HS-27A (cell line): ENCODE measurements at regions not wholly inside any gene's neighbourhood (a gene's known extent, or its start where the extent isn't known, plus 50 kb on each side); places are given as distances from the start of the nearest gene placed in this dataset.

Experiments
- DNase-seq: peaks from one replicate; pipeline ENCODE4 v3.0.0-alpha.2; 2012; ENCODE audit warnings: low read depth, missing footprints

DNA sequence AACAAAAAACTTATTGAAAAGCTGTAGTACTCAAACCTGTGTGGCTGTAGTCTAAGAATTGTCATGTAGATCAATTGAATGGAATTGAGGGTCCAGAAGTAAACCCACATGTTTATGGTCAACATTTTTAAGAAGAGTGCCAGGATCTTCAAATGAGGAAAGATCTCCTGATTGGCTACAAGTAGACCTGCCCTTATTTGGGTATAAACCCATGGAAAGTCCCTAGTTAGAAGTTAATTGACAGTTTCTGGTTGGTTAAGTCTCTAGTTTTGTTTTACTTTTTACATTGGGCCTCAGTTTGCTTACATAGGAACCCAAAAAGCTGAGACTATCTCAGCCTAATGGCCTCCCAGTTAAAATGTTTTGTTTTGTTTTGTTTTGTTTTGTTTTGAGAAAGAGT, 91.9 kb upstream of the RESF1 start:
- no peak for DNase-seq

DNA sequence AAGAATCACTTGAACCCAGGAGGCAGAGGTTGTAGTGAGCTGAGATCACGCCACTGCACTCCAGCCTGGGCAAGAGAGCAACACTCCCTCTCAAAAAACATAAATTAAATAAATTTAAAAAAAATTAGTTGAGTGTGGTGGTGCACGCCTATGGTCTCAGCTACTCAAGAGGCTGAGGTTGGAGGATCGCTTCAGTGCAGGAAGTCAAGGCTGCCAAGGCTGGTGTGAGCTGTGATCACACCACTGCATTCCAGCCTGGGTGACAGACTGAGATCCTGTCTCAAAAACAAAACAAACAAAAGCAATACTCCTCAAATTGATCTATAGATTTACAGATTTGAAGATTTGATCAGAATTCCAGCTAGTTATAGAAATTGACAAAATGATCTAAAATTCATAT, 92.7 kb upstream of the RESF1 start:
- no peak for DNase-seq

DNA sequence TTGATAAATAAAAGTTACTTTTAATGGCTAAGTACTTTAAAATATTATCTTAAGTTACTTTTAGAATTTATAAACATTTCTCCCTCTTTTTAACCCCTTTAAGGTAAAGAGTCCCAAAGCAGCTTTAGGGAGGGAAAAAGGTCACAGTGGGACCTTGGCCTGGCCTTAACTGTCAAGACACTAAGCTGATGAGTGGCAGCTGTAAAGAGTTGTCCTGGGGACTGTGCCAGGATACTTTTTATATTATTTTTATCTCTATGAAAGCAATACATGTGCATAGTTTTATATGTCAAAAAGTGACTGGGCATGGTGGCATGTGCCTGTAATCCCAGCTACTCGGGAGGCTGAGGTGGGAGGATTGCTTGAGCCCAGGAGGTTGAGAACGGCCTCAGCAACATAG, 94.2 kb upstream of the RESF1 start:
- no peak for DNase-seq

DNA sequence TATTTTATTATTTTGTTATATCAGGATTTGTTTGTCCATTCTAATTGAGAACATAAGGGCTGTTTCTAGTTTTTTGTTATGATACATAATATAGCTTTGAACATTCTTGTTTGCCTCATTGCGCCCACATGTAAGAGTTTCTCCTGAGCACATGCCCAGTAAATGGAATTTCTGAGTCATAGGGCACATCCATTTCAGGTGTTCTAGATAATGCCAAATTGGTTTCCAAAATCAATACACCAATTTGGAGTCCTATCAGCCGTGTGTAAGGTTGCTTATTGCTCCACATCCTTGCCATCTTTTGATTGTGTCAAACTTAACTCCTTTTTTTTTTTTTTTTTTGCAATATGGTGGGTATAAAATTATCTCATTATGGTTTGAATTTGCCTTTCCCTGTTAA, 97.9 kb upstream of the RESF1 start:
- DNase-seq = no peak

DNA sequence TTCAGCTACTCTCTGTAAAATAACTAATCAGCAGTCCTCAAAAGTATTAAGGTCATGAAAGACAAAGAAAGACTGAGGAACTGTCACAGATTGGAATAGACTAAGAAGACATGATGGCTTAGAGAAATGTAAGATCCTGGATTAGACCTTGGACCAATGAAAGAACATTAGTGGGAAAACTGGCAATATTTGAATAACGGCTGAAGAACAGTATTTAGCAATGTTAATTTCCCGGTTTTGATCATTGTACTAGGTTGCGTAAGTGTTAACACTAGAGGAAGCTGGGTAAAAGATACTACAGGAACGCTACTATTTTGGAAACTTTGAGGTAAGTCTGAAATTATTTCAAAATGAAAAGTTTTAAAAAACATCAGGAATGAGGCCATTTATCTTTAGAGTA, 98.8 kb upstream of the RESF1 start:
- no peak for DNase-seq

DNA sequence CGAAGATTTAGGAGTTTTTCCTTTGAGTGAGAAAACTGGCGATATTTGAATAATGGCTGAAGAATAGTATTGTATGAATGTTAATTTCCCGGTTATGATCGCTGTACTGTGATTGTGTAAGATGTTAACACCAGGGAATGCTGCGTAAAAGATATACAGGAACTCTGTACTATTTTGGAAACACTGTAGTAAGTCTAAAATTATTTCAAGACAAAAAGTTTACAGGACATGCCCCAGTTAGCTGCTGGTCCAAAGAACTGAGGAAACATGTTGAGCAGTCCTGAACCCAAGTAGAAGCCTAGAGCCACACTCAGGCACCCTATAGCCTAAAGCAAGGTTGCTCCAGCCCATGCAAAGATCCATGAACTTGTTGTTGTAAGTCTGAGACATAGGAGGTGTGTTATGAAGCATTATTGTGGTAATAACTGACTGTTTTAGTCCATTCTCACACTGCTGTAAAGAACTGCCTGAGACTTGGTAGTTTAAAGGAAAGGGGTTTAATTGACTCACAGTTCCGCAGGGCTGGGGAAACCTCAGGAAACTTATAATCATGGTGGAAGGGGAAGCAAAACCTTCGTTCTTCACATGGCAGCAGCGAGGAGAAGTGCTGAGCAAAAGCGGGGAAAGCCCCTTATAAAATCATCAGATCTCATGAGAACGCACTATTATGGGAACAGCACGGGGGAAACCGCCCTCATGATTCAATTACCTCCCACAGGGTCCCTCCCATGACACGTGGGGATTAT, 99.8 kb upstream of the RESF1 start:
- DNase-seq = no peak

DNA sequence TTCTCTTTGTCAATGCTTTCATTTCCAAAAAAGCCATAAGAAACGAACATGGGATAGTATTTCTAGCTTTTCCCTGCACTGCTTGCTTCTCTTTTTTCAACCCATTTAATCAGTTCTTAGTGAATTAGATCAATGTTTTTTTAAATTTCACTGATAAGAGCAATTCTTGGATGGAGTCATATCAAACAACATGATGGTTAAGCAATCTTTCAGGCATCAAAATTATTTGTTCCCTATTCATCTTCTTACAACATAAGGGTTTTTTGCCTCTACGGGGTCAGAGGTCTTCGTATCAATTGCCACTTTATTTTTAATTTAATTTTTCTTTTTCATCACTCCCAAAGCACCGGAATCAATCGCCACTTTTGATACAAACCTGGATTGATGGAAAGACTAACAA, 103.8 kb upstream of the RESF1 start:
- no peak for DNase-seq

DNA sequence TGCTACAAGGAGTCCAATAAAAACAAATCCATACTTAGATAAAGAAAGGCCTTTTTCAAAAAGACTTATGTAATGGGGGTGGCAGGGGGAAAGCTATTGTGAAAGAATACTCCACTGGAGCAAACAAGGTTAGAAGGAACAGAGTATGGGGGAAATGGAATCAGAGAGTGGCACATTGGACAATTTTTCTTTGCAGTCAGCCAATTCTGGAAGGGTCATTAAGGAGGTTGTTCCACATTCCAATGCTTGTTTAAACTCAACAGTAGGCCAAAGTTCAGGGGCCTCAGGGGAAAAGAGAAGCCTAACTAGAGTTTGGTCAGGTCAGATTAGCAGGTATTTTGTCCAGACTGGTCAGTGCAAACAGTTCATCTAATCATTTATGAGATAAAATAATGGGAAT, 105.2 kb upstream of the RESF1 start:
- DNase-seq = no peak

DNA sequence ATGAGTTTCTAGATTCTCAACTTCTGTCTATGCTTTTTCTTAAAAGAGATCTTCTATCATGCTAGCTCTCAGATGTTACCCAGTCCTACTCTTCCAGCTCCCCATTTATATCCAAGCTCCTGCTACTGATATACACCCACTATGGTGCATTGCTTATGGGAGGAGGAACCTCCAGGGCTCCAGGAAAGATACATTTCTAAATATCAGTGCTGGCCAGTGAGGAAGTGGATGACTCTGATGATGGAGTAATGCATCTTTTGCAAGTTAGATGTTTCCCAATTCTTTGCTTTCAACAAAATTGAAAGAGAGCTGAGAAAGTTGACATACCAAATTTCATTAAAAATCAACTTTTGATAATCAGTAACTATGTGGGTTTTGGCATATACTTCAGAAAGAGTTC, 105.7 kb upstream of the RESF1 start:
- DNase-seq = no peak

DNA sequence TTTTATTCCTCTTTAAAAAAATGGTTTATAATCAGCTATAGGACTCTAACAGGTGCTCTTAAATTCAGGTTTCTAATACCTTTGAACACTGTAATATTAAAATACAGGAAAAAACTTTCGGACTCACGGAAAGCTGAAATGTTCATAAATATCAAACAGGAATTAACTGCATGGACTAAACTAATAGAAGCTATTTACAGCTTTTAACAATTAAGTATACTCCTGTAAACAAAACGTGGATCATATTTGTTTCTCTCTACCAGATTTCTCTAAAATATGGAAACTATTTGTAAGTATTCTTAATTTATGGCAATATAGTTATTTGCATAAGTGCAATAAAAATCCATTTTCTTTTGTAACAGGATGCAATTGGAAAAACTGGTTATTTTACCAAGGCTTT, 108.9 kb upstream of the RESF1 start:
- DNase-seq = no peak

DNA sequence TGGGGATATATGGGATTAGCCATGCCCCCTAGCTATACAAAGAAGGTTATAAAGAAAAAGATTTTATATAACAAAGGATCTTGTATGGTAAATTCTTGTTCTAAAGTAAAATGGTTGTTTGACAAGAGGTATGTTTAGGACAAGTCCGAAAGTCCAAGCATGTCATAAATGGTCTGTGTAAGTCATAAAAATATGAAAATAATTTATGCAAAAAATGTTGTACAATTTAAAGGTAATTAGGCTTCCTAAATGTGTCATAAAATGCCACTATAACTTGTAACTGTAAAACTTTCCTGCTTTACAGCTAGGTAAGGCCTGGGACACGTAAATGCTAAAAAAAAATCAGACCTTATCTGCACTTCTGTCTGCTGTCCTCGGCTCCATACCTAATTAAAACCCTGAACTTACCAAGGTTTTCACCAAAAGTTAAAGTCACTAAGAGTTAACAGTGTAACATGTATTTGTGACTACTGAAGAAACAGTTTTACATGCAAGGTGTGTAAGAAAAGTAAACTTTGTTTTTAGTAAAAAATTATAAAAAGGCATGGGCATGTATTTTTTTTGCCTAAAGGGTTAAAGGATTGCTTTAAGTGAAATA, 110.0 kb upstream of the RESF1 start:
- peak; percentile 47 for DNase-seq

DNA sequence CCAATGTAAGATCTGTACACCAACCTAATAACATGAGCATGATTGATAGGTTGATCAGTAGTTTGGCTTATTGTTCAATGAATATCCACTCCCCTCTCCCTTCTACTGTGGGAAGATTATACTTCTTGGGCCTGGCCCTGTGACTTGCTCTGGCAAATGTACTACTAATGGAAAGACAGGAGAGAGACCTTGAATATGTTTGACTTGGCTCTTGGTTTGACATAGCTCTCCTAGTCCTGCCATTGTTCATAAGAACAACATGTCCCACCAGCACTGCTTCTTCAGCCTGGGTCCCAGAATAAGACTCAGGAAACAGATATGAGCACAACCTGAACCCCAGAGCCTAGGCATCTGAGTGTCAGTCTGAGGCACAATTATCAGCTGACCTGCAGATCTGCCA, 112.8 kb upstream of the RESF1 start:
- DNase-seq = no peak

DNA sequence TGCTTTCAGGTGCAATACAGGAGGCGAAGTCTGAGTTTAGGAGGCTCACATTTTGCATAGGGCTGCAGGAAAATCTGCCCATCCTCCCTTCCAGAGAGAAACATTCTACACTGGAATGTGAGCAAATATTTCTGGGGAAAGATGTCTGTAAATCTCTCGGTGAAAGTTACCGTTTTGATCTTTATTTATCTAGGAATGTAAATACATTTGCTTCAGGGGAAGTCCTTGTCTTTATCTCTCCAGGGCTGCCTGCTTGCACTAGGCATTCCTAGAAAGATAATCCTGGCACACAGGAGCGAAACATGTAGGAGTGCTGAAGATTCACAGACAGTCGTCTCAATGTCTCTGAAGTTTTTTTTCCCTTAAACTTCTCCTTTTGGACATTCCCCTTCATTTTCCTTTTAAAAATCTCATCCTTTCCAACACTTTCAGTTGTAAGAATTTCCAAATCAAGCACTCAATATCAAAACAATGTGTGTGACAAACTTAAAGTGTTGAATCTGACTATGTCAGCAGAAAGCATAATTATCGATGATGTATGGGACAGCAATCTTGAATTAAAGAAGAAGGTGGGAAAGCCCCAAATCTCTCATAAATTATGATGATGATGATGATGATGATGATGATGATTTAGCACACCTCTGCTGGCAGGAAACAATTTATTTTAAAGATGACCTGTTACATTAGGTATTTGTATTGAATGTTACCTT, 113.4 kb upstream of the RESF1 start:
- no peak for DNase-seq

DNA sequence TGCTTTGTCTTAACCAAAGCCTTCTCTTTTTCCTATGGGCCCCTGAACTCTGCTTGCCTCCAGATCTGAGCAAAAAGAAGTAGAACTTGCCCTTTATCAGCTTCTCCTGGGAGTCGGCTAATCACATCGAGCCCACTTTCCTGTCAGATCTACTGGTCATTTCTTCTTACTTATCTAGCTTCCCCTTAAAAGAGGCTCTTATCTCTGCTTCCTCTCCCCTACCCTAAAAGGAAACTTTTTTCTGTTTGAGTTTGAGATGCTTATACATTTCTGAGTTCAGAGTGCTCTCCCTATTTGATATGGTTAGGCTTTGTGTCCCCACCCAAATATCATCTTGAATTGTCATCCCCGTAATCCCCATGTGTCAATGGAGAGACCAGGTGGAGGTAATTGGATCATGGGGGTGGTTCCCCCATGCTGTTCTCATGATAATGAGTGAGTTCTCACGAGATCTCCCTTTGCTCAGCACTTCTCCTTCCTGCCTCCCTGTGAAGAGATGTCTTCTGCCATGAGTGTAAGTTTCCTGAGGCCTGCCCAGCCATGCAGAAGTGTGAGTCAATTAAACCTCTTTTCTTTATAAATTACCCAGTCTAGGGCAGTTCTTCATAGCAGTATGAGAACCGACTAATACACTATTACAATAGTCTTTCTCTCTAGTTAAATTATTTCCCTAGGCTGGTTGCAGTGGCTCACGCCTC, 114.7 kb upstream of the AMN1 start:
- DNase-seq = no peak

DNA sequence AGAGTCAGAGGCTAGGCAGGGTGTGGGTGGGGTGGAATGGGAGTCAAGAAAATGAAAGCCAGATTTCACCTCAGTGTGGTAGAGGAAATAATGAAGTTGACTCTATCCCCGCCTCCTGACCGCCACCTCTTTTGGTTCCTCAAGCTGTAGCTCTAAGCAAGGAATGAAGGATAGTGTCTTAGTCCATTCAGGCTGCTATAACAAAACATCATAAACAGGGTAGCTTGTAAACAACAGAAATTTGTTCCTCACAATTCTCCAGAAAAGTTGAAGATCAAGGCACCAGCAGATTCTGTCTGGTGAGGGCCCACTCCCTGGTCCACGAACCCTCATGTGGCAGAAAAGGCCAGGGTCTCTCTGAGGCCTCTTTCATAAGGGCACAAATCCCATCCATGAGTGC, 109.1 kb upstream of the AMN1 start:
- DNase-seq = no peak

DNA sequence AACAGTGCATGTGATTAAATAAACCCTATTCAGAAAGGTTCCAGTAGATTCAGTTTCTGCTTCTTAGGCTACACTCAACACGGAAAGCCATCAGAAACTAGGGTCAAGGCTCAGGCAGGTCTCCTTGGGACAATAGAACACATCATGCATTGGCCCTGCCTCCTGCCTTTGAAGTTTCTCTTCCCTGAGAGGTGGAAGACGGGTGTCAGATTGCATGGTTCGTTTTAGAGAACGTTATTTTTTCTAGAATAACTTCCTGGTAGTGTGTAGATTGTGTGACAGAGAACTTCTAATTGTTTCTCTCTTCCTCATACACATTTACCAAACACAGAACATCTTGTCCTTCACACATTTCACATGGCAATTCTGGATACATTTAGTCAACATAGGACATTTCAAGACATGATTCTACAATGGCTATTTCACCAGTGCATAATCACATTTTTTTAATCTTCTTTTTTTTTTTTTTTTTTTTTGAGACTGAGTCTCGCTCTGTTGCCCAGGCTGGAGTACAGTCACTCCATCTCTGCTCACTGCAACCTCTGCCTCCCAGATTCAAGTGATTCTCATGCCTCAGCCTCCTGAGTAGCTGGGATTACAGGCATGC, 106.6 kb upstream of the AMN1 start:
- DNase-seq = no peak

DNA sequence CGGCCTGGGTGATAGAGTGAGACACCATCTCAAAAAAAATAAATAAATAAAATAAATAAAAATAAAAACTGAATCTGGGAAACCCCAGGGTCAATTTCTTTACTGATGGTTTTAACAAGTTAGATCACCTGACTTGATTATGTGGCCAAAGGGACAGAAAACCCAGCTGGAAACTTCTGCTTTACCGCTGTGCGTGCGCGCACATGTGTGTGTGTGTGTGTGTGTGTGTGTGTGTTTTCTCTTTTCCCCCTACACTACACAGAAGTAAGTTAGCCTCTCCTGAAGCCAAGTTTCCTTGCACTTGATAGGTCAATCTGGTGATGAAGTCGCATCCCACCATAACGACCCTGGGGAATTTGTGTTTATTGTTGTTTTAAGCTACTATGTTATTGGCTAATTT, 105.3 kb upstream of the AMN1 start:
- DNase-seq = no peak

DNA sequence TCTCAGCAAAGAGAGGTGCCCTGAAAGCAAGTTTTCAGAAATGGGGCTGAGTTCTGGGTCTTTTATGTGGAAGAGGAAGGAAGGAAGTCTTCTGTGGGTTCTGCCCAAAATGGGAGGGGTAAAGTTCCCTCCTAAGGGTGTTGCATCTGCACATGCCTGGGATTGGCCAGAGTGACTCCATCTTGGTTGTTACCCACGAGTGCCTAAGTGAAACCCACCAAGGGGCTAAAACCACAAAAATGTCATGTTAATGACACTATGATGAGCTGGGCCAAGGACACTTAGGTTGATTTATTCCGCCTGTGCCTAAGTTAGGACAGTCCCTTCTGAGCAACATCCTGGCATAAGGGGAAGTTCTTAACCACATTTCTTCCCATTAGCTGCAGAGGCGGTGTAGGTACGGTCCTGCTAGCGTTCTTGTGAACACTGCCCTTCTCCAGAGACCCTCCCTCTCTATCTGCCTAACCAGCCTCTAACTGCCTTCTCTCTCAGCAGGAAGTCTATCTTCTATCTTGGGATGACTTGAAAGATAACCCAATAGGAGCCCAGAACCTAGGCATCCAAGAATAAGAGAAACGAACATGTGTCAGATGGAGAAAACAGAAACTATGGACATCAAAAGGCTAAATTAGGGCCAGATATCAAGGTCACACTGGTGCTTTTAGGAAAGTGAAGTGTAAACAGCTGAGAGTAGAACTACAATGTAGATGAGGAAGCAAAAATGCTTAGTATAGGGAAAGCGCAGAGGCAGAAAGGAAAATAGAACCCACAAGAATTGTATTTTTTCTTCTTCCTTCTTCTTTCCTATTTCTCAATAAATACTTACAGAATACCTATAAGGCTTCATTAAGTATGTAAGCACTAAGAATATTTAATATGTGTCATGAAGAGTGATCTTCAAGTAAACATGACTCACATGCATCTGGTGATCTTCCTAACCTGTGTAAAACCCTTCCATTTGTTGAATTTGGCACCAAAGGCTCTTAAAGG, 104.2 kb upstream of the AMN1 start:
- DNase-seq = no peak

DNA sequence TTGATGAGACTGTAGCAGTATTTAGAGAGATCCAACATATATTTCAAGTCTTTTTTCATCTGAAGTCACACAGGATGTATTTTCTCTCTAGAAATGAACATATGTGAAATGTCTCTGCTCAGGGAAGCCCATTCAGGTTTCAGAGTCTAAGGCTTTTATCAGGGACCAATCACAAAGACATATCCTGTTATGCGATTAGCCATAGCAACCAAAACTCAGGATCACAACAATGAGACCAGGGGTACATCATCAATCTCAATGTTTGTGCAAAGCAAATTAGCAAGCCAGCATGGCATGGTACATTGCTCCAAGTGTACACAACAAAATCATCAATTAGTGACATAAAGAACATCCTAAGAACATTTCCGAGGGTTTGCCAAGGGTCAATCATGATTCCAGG, 99.2 kb upstream of the AMN1 start:
- DNase-seq = no peak

DNA sequence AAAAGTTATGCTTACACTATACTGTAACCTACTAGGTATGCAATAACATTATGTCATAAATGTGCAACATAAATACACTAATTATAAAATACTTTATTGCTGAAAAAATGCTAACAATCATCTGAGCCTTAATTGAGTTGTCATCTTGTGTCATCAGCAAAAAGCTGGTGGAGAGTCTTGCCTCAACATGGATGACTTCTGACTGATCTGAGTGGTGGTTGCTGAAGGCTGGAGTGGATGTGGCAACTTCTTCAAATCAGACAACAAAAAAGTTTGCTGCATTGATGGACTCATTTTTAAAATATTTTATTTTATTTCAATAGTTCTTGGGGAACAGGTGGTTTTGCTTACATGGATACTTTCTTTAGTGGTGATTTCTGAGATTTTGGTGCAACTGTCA, 93.9 kb upstream of the AMN1 start:
- DNase-seq = no peak

DNA sequence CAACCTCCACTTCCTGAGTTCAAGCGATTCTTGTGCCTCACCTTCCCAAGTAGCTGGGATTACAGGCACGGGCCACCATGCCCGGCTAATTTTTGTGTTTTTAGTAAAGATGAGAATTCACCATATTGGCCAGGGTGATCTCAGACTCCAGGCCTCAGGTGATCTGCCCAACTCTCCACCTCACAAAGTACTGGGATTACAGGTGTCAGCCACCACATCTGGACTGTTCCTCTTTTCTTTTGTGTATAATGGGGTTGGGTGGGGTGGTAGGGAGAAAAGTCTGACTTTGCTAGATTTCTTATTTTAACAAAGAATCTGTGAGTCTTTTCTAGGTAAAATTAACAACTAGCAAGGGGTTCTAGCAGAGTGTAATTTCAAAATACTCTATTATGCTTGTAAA, 92.7 kb upstream of the AMN1 start:
- no peak for DNase-seq
